ENCODE measurements at regions not wholly inside any gene's neighbourhood (a gene's known extent, or its start where the extent isn't known, plus 50 kb on each side); places are given as distances from the start of the nearest gene placed in this dataset.

- TF ChIP-seq CTCF (IDR thresholded peaks at IDR 0.05) (no peak), POLR2AphosphoS5 (IDR thresholded peaks at IDR 0.05) (no peak), EP300 (IDR thresholded peaks at IDR 0.05; ENCODE audit: low read depth) (no peak), POLR2A (IDR thresholded peaks at IDR 0.05) (no peak)
Measured at GRCh38 chr20:52459150-52459549, 267.6 kb upstream of the ZFP64 start.
